Stimulated activated CD4-positive, alpha-beta T cell treated with anti-CD3 and anti-CD28 coated beads, Interleukin-1b, Interleukin-23, amount 100 ng/mL, for 24 hours (primary cell): ENCODE measurements at regions not wholly inside any gene's neighbourhood (a gene's known extent, or its start where the extent isn't known, plus 50 kb on each side); places are given as distances from the start of the nearest gene placed in this dataset.

Source experiments
- DNase-seq, 4 experiments: peaks; one replicate each; pipeline ENCODE4 v3.0.0-alpha.2; 2020; ENCODE audit warnings: low read depth in 4 of 4, low spot score in 1 of 4

GRCh38 chr3:30069056-30069455, 537.3 kb upstream of the TGFBR2 start:
- DNase-seq: no peak

- no peak for DNase-seq
Observed at GRCh38 chr3:30073040-30073439, 533.4 kb upstream of the TGFBR2 start.

GRCh38 chr3:30073622-30074021, 532.8 kb upstream of the TGFBR2 start:
- DNase-seq: no peak

GRCh38 chr3:30075514-30075913, 530.9 kb upstream of the TGFBR2 start:
- no peak for DNase-seq

GRCh38 chr3:30076899-30077298, 529.5 kb upstream of the TGFBR2 start:
- DNase-seq: no peak

GRCh38 chr3:30077746-30078145, 528.7 kb upstream of the TGFBR2 start:
- no peak for DNase-seq

- DNase-seq: no peak
Observed at GRCh38 chr3:30078736-30079135, 527.7 kb upstream of the TGFBR2 start.

GRCh38 chr3:30081904-30082303, 524.5 kb upstream of the TGFBR2 start:
- no peak for DNase-seq

- no peak for DNase-seq
Observed at GRCh38 chr3:30082652-30083051, 523.7 kb upstream of the TGFBR2 start.

- DNase-seq: no peak
Observed at GRCh38 chr3:30083315-30083714, 523.1 kb upstream of the TGFBR2 start.

GRCh38 chr3:30084316-30084715, 522.1 kb upstream of the TGFBR2 start:
- no peak for DNase-seq

- DNase-seq: no peak
Observed at GRCh38 chr3:30084971-30085403, 521.4 kb upstream of the TGFBR2 start.

- no peak for DNase-seq
Observed at GRCh38 chr3:30085486-30085885, 520.9 kb upstream of the TGFBR2 start.

GRCh38 chr3:30091686-30092085, 514.7 kb upstream of the TGFBR2 start:
- no peak for DNase-seq

- no peak for DNase-seq
Observed at GRCh38 chr3:30097022-30097650, 509.3 kb upstream of the TGFBR2 start.

- no peak for DNase-seq
Observed at GRCh38 chr3:30098243-30098642, 508.2 kb upstream of the TGFBR2 start.

GRCh38 chr3:30098653-30099455, 507.5 kb upstream of the TGFBR2 start:
- no peak for DNase-seq

GRCh38 chr3:30102356-30102755, 504.0 kb upstream of the TGFBR2 start:
- no peak for DNase-seq

GRCh38 chr3:30103186-30103585, 503.2 kb upstream of the TGFBR2 start:
- DNase-seq: no peak

- DNase-seq: no peak
Observed at GRCh38 chr3:30107531-30107930, 498.9 kb upstream of the TGFBR2 start.

GRCh38 chr3:30112411-30112810, 494.0 kb upstream of the TGFBR2 start:
- DNase-seq: no peak

GRCh38 chr3:30112902-30113484, 493.4 kb upstream of the TGFBR2 start:
- no peak for DNase-seq
